ENCODE measurements at regions not wholly inside any gene's neighbourhood (a gene's known extent, or its start where the extent isn't known, plus 50 kb on each side); places are given as distances from the start of the nearest gene placed in this dataset.

- Histone ChIP-seq H3K4me3 (ENCODE audit: low read depth in 1 of 5, low read length in 5 of 5) (peak overlapping the region; percentile 52 to 73 (median 62)), H3K9me3 (ENCODE audit: control insufficient read depth in 5 of 5, low read length in 5 of 5) (no peaks in the 10 kb centered on the region), H3K4me1 (ENCODE audit: control insufficient read depth in 5 of 5, insufficient read depth in 5 of 5, low read length in 5 of 5) (peaks cover 0 to 26% (median 22%) of the 10 kb centered on the region in 5 donors), H3K27me3 (ENCODE audit: control insufficient read depth in 5 of 5, insufficient read depth in 4 of 5, low read length in 5 of 5) (peaks cover 0 to 8% (median 0%) of the 10 kb centered on the region in 5 donors), H3K36me3 (ENCODE audit: control insufficient read depth in 5 of 5, insufficient read depth in 5 of 5, low read length in 5 of 5) (no peaks in the 10 kb centered on the region), H3K9ac (ENCODE audit: low read length in 5 of 5) (peak overlapping the region in 2 of 5 donors; percentile 23 to 30), H3K27ac (ENCODE audit: low read depth, low read length) (no peak overlapping the region)
Measured at GRCh38 chr6:28657381-28657768, 131.7 kb downstream of the GPX5 start.

DNA sequence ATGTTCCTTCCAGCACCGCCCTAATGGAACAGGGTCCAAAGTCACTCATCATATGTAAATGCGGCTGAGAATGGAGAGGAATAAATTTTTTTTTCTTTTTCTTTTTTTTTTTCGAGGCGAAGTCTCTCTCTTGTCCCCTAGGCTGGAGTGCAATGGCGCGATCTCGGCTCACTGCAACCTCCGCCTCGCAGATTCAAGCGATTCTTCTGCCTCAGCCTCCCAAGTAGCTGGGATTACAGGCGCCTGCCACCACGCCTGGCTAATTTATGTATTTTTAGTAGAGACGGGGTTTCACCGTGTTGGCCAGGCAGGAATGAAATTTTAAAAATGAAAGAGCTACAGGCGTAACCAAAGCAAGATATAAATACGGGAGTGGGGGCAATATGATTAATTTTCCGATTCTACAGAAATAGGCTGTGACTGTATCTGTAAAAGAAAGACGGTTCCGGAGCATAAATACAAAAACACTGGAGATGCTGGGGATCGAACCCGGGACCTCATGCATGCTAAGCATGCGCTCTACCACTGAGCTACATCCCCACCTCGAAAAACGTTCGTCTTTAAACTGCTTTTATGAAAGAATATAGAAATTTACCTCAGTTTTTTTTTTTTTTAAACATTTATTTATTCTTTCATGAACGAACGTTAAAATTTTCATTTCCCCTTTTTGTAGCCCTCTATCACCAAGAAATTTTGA, 132.2 kb downstream of the GPX5 start:
- Histone ChIP-seq H3K27me3 (ENCODE audit: control insufficient read depth in 5 of 5, insufficient read depth in 4 of 5, low read length in 5 of 5) (peaks cover 0 to 8% (median 0%) of the 10 kb centered on the region in 5 donors), H3K4me3 (ENCODE audit: low read depth in 1 of 5, low read length in 5 of 5) (peak overlapping the region; percentile 52 to 73 (median 62)), H3K9me3 (ENCODE audit: control insufficient read depth in 5 of 5, low read length in 5 of 5) (no peaks in the 10 kb centered on the region), H3K9ac (ENCODE audit: low read length in 5 of 5) (peak overlapping the region in 3 of 5 donors; percentile 39 to 44 (median 42)), H3K27ac (ENCODE audit: low read depth, low read length) (no peak overlapping the region), H3K4me1 (ENCODE audit: control insufficient read depth in 5 of 5, insufficient read depth in 5 of 5, low read length in 5 of 5) (peaks cover 0 to 26% (median 22%) of the 10 kb centered on the region in 5 donors), H3K36me3 (ENCODE audit: control insufficient read depth in 5 of 5, insufficient read depth in 5 of 5, low read length in 5 of 5) (no peaks in the 10 kb centered on the region)

DNA sequence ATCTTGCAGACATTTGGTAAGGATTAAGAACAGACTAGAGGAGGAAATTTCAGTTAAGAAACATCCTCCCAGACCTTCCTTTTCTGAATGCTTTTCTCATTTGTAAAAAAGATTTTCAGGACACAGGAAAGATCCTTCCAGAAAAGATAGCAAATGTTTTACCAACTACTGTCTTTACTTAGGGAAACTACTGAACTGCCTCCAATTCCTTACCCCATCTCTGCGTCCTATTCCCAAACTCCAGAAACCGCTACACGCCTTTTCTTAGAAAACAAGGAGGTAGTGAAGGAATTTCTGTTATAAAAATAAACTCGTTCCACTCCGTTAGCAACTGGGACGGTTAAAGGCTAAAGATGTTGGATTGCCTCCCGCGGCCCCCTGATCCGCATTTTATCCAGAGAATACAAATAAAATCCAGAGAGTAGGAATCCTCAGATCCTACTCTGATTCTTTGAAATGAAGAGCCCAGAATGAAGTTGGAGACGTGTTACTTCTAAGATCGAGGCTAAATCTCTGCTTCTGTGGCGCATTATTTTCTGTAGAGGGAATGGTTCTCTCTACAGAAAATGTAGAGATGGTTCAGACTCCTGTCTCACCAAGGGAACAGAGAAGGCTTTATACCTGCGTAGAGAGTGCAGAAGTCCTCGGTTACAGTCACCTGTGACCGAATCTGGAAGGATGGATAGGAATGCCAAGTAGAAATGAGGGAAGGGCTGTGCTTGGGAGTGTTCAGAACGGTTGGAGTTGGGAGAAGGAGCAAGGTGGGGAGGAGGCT, 133.0 kb downstream of the GPX5 start:
- Histone ChIP-seq H3K9ac (ENCODE audit: low read length in 5 of 5) (peak overlapping the region in 3 of 5 donors; percentile 39 to 44 (median 42)), H3K9me3 (ENCODE audit: control insufficient read depth in 5 of 5, low read length in 5 of 5) (no peaks in the 10 kb centered on the region), H3K27ac (ENCODE audit: low read depth, low read length) (no peak overlapping the region), H3K4me1 (ENCODE audit: control insufficient read depth in 5 of 5, insufficient read depth in 5 of 5, low read length in 5 of 5) (peaks cover 0 to 26% (median 22%) of the 10 kb centered on the region in 5 donors), H3K27me3 (ENCODE audit: control insufficient read depth in 5 of 5, insufficient read depth in 4 of 5, low read length in 5 of 5) (peaks cover 0 to 8% (median 0%) of the 10 kb centered on the region in 5 donors), H3K36me3 (ENCODE audit: control insufficient read depth in 5 of 5, insufficient read depth in 5 of 5, low read length in 5 of 5) (no peaks in the 10 kb centered on the region), H3K4me3 (ENCODE audit: low read depth in 1 of 5, low read length in 5 of 5) (peak overlapping the region; percentile 52 to 73 (median 62))

DNA sequence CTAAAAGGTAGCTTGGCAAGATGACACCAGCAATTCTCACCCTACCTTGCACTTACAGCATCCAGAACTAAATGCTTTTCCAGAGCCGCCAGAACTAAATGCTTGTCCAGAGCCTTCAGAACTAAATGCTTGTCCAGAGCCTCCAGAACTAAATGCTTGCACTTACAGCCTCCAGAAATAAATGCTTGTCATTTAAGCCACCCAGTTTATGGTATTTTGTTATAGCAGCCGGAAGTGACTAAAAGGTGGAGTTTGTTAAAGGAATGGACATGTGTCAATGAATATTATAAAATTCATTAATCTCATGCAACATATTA, 133.5 kb downstream of the GPX5 start:
- H3K27me3 ChIP-seq (ENCODE audit: control insufficient read depth in 5 of 5, insufficient read depth in 4 of 5, low read length in 5 of 5): peaks cover 0 to 8% (median 0%) of the 10 kb centered on the region in 5 donors
- H3K4me1 ChIP-seq (ENCODE audit: control insufficient read depth in 5 of 5, insufficient read depth in 5 of 5, low read length in 5 of 5): peaks cover 0 to 26% (median 22%) of the 10 kb centered on the region in 5 donors
- H3K4me3 ChIP-seq (ENCODE audit: low read depth in 1 of 5, low read length in 5 of 5): peak overlapping the region; percentile 52 to 73 (median 62)
- H3K9me3 ChIP-seq (ENCODE audit: control insufficient read depth in 5 of 5, low read length in 5 of 5): no peaks in the 10 kb centered on the region
- no peak overlapping the region for H3K27ac ChIP-seq (ENCODE audit: low read depth, low read length)
- H3K36me3 ChIP-seq (ENCODE audit: control insufficient read depth in 5 of 5, insufficient read depth in 5 of 5, low read length in 5 of 5): no peaks in the 10 kb centered on the region
- peak overlapping the region in 2 of 5 donors; percentile 20 to 44 for H3K9ac ChIP-seq (ENCODE audit: low read length in 5 of 5)

DNA sequence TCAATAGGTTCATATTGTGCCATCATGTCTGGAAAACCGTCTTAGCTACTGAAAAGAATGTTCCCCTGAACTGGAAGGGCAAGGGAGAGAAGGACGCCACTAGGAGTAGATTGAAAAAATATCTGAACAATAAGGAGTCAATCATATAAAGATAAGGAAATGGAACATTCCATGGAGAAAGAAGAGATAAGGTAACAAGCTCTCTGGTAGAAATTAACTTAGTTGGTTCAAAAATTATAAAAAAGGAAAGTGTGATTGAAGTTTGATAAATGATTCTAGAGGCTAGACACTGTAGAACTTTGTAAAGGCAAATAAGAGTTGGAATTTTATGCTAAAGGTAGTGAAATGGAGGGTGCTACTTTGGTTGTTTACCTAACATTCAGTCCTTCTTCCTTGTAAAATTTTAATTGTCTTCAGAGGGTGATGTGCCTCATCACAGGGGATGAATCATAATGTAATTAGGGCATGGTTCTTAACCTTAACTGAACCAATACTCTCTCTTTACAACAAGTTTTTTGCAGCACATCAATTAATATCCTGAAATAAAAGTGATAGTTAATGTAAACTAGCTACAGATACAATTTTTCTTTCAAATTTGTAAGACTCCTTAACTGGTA, 135.5 kb downstream of the GPX5 start:
- H3K4me3 ChIP-seq (ENCODE audit: low read depth in 1 of 5, low read length in 5 of 5): no peak overlapping the region
- H3K4me1 ChIP-seq (ENCODE audit: control insufficient read depth in 5 of 5, insufficient read depth in 5 of 5, low read length in 5 of 5): peaks cover 0 to 26% (median 22%) of the 10 kb centered on the region in 5 donors
- H3K27me3 ChIP-seq (ENCODE audit: control insufficient read depth in 5 of 5, insufficient read depth in 4 of 5, low read length in 5 of 5): peaks cover 0 to 8% (median 0%) of the 10 kb centered on the region in 5 donors
- H3K9ac ChIP-seq (ENCODE audit: low read length in 5 of 5): no peak overlapping the region
- H3K9me3 ChIP-seq (ENCODE audit: control insufficient read depth in 5 of 5, low read length in 5 of 5): no peaks in the 10 kb centered on the region
- no peaks in the 10 kb centered on the region for H3K36me3 ChIP-seq (ENCODE audit: control insufficient read depth in 5 of 5, insufficient read depth in 5 of 5, low read length in 5 of 5)
- H3K27ac ChIP-seq (ENCODE audit: low read depth, low read length): no peak overlapping the region

GRCh38 chr6:28664870-28665396, 139.3 kb downstream of the GPX5 start:
- Histone ChIP-seq H3K36me3 (ENCODE audit: control insufficient read depth in 5 of 5, insufficient read depth in 5 of 5, low read length in 5 of 5) (no peaks in the 10 kb centered on the region), H3K4me3 (ENCODE audit: low read depth in 1 of 5, low read length in 5 of 5) (no peak overlapping the region), H3K9me3 (ENCODE audit: control insufficient read depth in 5 of 5, low read length in 5 of 5) (no peaks in the 10 kb centered on the region), H3K27ac (ENCODE audit: low read depth, low read length) (no peak overlapping the region), H3K9ac (ENCODE audit: low read length in 5 of 5) (no peak overlapping the region), H3K4me1 (ENCODE audit: control insufficient read depth in 5 of 5, insufficient read depth in 5 of 5, low read length in 5 of 5) (no peaks in the 10 kb centered on the region), H3K27me3 (ENCODE audit: control insufficient read depth in 5 of 5, insufficient read depth in 4 of 5, low read length in 5 of 5) (peaks cover 0 to 3% (median 0%) of the 10 kb centered on the region in 5 donors)

DNA sequence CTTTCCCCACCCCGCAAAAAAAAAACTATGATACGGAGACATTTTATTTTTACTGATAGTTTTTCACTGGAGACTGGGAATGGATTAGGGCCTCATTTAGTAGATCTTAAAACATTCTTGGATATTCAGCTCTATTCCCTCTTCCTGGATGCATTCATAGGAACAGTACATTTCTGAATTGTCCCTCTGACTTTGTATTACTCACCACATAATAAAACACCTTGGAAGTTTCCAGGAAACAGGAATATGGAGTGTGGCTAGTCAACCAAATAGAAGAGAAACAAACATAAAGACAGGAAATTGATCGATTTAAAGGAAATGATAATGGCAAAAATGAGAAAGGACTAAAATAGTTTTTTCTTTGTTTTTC, 147.7 kb downstream of the GPX5 start:
- Histone ChIP-seq H3K36me3 (ENCODE audit: control insufficient read depth in 5 of 5, insufficient read depth in 5 of 5, low read length in 5 of 5) (no peaks in the 10 kb centered on the region), H3K4me1 (ENCODE audit: control insufficient read depth in 5 of 5, insufficient read depth in 5 of 5, low read length in 5 of 5) (peaks cover 0 to 11% (median 10%) of the 10 kb centered on the region in 5 donors), H3K9me3 (ENCODE audit: control insufficient read depth in 5 of 5, low read length in 5 of 5) (no peaks in the 10 kb centered on the region), H3K27ac (ENCODE audit: low read depth, low read length) (no peak overlapping the region), H3K27me3 (ENCODE audit: control insufficient read depth in 5 of 5, insufficient read depth in 4 of 5, low read length in 5 of 5) (peaks cover 6 to 18% (median 14%) of the 10 kb centered on the region in 5 donors), H3K9ac (ENCODE audit: low read length in 5 of 5) (no peak overlapping the region), H3K4me3 (ENCODE audit: low read depth in 1 of 5, low read length in 5 of 5) (peak overlapping the region in 1 of 5 donors; percentile 35)

- peaks cover 6 to 18% (median 14%) of the 10 kb centered on the region in 5 donors for H3K27me3 ChIP-seq (ENCODE audit: control insufficient read depth in 5 of 5, insufficient read depth in 4 of 5, low read length in 5 of 5)
Measured at GRCh38 chr6:28673787-28674671, 148.3 kb downstream of the GPX5 start.

GRCh38 chr6:28675600-28675999, 149.9 kb downstream of the GPX5 start:
- no peaks in the 10 kb centered on the region for H3K36me3 ChIP-seq (ENCODE audit: control insufficient read depth in 5 of 5, insufficient read depth in 5 of 5, low read length in 5 of 5)

More at GRCh38 chr6:28673787-28674671, 148.3 kb downstream of the GPX5 start:
- Histone ChIP-seq H3K9ac (ENCODE audit: low read length in 5 of 5) (peak overlapping the region in 1 of 5 donors; percentile 13), H3K4me3 (ENCODE audit: low read depth in 1 of 5, low read length in 5 of 5) (peak overlapping the region; percentile 35 to 59 (median 50)), H3K36me3 (ENCODE audit: control insufficient read depth in 5 of 5, insufficient read depth in 5 of 5, low read length in 5 of 5) (no peaks in the 10 kb centered on the region), H3K9me3 (ENCODE audit: control insufficient read depth in 5 of 5, low read length in 5 of 5) (no peaks in the 10 kb centered on the region), H3K4me1 (ENCODE audit: control insufficient read depth in 5 of 5, insufficient read depth in 5 of 5, low read length in 5 of 5) (peaks cover 0 to 11% (median 10%) of the 10 kb centered on the region in 5 donors), H3K27ac (ENCODE audit: low read depth, low read length) (no peak overlapping the region)

More at GRCh38 chr6:28675600-28675999, 149.9 kb downstream of the GPX5 start:
- Histone ChIP-seq H3K27me3 (ENCODE audit: control insufficient read depth in 5 of 5, insufficient read depth in 4 of 5, low read length in 5 of 5) (peaks cover 6 to 18% (median 14%) of the 10 kb centered on the region in 5 donors), H3K9ac (ENCODE audit: low read length in 5 of 5) (no peak overlapping the region), H3K27ac (ENCODE audit: low read depth, low read length) (no peak overlapping the region), H3K9me3 (ENCODE audit: control insufficient read depth in 5 of 5, low read length in 5 of 5) (no peaks in the 10 kb centered on the region), H3K4me1 (ENCODE audit: control insufficient read depth in 5 of 5, insufficient read depth in 5 of 5, low read length in 5 of 5) (peaks cover 0 to 11% (median 10%) of the 10 kb centered on the region in 5 donors), H3K4me3 (ENCODE audit: low read depth in 1 of 5, low read length in 5 of 5) (no peak overlapping the region)
